H9 (cell line): ENCODE measurements at regions not wholly inside any gene's neighbourhood (a gene's known extent, or its start where the extent isn't known, plus 50 kb on each side); places are given as distances from the start of the nearest gene placed in this dataset.

Experiments
- DNase-seq: peaks from one replicate; pipeline ENCODE4 v3.0.0-alpha.2; 2017
- H2AFZ ChIP-seq: one replicate; pipeline ENCODE4 v1.6.1; 2013; ENCODE audit warnings: mild to moderate bottlenecking, low read length, control low read depth, moderate library complexity
- H2AK5ac ChIP-seq: 2 replicates; pipeline ENCODE4 v1.6.1; 2013; ENCODE audit warnings: low read length, control low read depth, mixed read lengths; ENCODE audit not compliant: insufficient read length
- H2BK120ac ChIP-seq: one replicate; pipeline ENCODE4 v1.6.1; 2013; ENCODE audit warnings: low read depth, mild to moderate bottlenecking, low read length, control low read depth, inconsistent platforms; ENCODE audit not compliant: poor library complexity, severe bottlenecking
- H2BK12ac ChIP-seq: 2 replicates; pipeline ENCODE4 v1.6.1; 2013; ENCODE audit warnings: low read length, control low read depth, mixed read lengths, low read depth; ENCODE audit not compliant: insufficient read length
- H2BK15ac ChIP-seq: 2 replicates; pipeline ENCODE4 v1.6.1; 2013; ENCODE audit warnings: low read depth, low read length, control low read depth
- H2BK20ac ChIP-seq: one replicate; pipeline ENCODE4 v1.6.1; 2013; ENCODE audit warnings: low read depth, mild to moderate bottlenecking, low read length, control low read depth, inconsistent platforms; ENCODE audit not compliant: poor library complexity, severe bottlenecking
- H2BK5ac ChIP-seq: 2 replicates; pipeline ENCODE4 v1.6.1; 2013; ENCODE audit warnings: low read length, control low read depth, mixed read lengths; ENCODE audit not compliant: insufficient read length
- H3K14ac ChIP-seq: 2 replicates; pipeline ENCODE4 v1.6.1; 2013; ENCODE audit warnings: low read length, control low read depth; ENCODE audit not compliant: insufficient read depth
- H3K18ac ChIP-seq: 2 replicates; pipeline ENCODE4 v1.6.1; 2013; ENCODE audit warnings: low read depth, mild to moderate bottlenecking, mixed read lengths, low read length, control low read depth; ENCODE audit not compliant: insufficient read length
- H3K23ac ChIP-seq: 2 replicates; pipeline ENCODE4 v1.6.1; 2013; ENCODE audit warnings: low read length, control low read depth, mixed read lengths, low read depth; ENCODE audit not compliant: insufficient read length
- H3K23me2 ChIP-seq: 2 replicates; pipeline ENCODE4 v1.6.1; 2013; ENCODE audit warnings: low read depth, mild to moderate bottlenecking, mixed read lengths, low read length, control low read depth; ENCODE audit not compliant: insufficient read length, poor library complexity, severe bottlenecking
- H3K27ac ChIP-seq: 2 replicates; pipeline ENCODE4 v1.5.1; 2013; ENCODE audit warnings: low read length, control low read depth, mixed read lengths, low read depth; ENCODE audit not compliant: insufficient read length
- H3K27me3 ChIP-seq: 2 replicates; pipeline ENCODE4 v1.6.1; 2013; ENCODE audit warnings: low read length, control low read depth, inconsistent platforms; ENCODE audit not compliant: insufficient read depth
- H3K4ac ChIP-seq: 2 replicates; pipeline ENCODE4 v1.6.1; 2013; ENCODE audit warnings: low read depth, mild to moderate bottlenecking, control low read depth, inconsistent platforms, low read length, moderate library complexity
- H3K4me1 ChIP-seq: 2 replicates; pipeline ENCODE4 v1.6.1; 2013; ENCODE audit warnings: low read length, control low read depth, inconsistent platforms; ENCODE audit not compliant: insufficient read depth
- H3K4me2 ChIP-seq: 2 replicates; pipeline ENCODE4 v1.6.1; 2013; ENCODE audit warnings: low read length, control low read depth, mixed read lengths; ENCODE audit not compliant: insufficient read length, insufficient read depth
- H3K56ac ChIP-seq: 2 replicates; pipeline ENCODE4 v1.6.1; 2013; ENCODE audit warnings: low read depth, mild to moderate bottlenecking, mixed read lengths, low read length, control low read depth; ENCODE audit not compliant: insufficient read length
- H3K79me1 ChIP-seq: 2 replicates; pipeline ENCODE4 v1.6.1; 2013; ENCODE audit warnings: low read depth, mild to moderate bottlenecking, moderate library complexity, low read length, control low read depth, inconsistent platforms; ENCODE audit not compliant: insufficient read depth, poor library complexity, severe bottlenecking
- H3K79me2 ChIP-seq: 2 replicates; pipeline ENCODE4 v1.6.1; 2013; ENCODE audit warnings: low read length, control low read depth, inconsistent platforms; ENCODE audit not compliant: insufficient read depth
- H3K9ac ChIP-seq: 2 replicates; pipeline ENCODE4 v1.6.1; 2013; ENCODE audit warnings: low read length, control low read depth, mixed read lengths; ENCODE audit not compliant: insufficient read length; ENCODE audit errors: extremely low read depth
- H3K9me3 ChIP-seq: one replicate; pipeline ENCODE4 v1.6.1; 2013; ENCODE audit warnings: low read depth, low read length, inconsistent platforms; ENCODE audit not compliant: control insufficient read depth
- H3T11ph ChIP-seq: one replicate; pipeline ENCODE4 v1.6.1; 2013; ENCODE audit warnings: mild to moderate bottlenecking, low read length, control low read depth, inconsistent platforms
- H4K20me1 ChIP-seq: one replicate; pipeline ENCODE4 v1.6.1; 2013; ENCODE audit not compliant: control insufficient read depth, insufficient read length, insufficient read depth
- H4K5ac ChIP-seq: 2 replicates; pipeline ENCODE4 v1.6.1; 2013; ENCODE audit warnings: low read depth, mild to moderate bottlenecking, mixed read lengths, low read length, control low read depth; ENCODE audit not compliant: insufficient read length
- H4K8ac ChIP-seq: replicated peaks from 2 replicates; pipeline ENCODE4 v1.6.1; 2013; ENCODE audit warnings: low read length, control low read depth, mixed read lengths, low read depth; ENCODE audit not compliant: insufficient read length
- H4K91ac ChIP-seq: 2 replicates; pipeline ENCODE4 v1.6.1; 2013; ENCODE audit warnings: low read depth, mild to moderate bottlenecking, moderate library complexity, mixed read lengths, low read length, control low read depth; ENCODE audit not compliant: insufficient read length
- H3K27ac Mint-ChIP-seq, 3 experiments: 2 replicates in 2 of 3; 3 replicates in 1 of 3; pipeline ENCODE4 v1.8.0; 2020 to 2021; ENCODE audit warnings: mixed read lengths in 3 of 3, mild to moderate bottlenecking in 1 of 3, moderate library complexity in 1 of 3
- H3K27me3 Mint-ChIP-seq: 2 replicates; pipeline ENCODE4 v1.8.0; 2021; ENCODE audit warnings: low read depth, mild to moderate bottlenecking, moderate library complexity, mixed read lengths
- H3K36me3 Mint-ChIP-seq, 3 experiments: 2 replicates in 2 of 3; 3 replicates in 1 of 3; pipeline ENCODE4 v1.8.0; 2020 to 2021; ENCODE audit warnings: low read depth in 3 of 3, mixed read lengths in 3 of 3; ENCODE audit not compliant: insufficient read depth in 1 of 3
- H3K4me1 Mint-ChIP-seq, 2 experiments: 2 replicates each; pipeline ENCODE4 v1.8.0; 2020; ENCODE audit warnings: mixed read lengths in 2 of 2
- H3K4me3 Mint-ChIP-seq, 2 experiments: 2 replicates in 1 of 2; 3 replicates in 1 of 2; pipeline ENCODE4 v1.8.0; 2020 to 2021; ENCODE audit warnings: mild to moderate bottlenecking in 2 of 2, mixed read lengths in 2 of 2, moderate library complexity in 1 of 2
- H3K9me3 Mint-ChIP-seq, 2 experiments: 2 replicates in 1 of 2; 3 replicates in 1 of 2; pipeline ENCODE4 v1.8.0; 2020; ENCODE audit warnings: mild to moderate bottlenecking in 2 of 2, mixed read lengths in 2 of 2, moderate library complexity in 1 of 2
- CTCF ChIP-seq: fragments of 200-600 bp; sonication (generic); conservative IDR thresholded peaks from 3 replicates; pipeline ENCODE4 v1.8.0; 2021; ENCODE audit warnings: antibody characterized with exemption, mild to moderate bottlenecking
- whole genome bisulfite sequencing: extraction: QIAGEN DNeasy Blood & Tissue Kit; methylation state at CpG from one replicate; pipeline ENCODE4 v1.1.7; 2013; ENCODE audit warnings: missing lambda C conversion rate, low lambda C conversion rate, mixed read lengths; ENCODE audit not compliant: insufficient read length; ENCODE audit errors: extremely low coverage; 5-methylcytosine and 5-hydroxymethylcytosine counted together

GRCh38 chr5:58115811-58116210 lies 344.1 kb downstream of the PLK2 start:
- no peaks in the 10 kb centered on the region; the same call in 1 of the 2 replicates for H3K27me3 Mint-ChIP-seq
- Histone ChIP-seq H4K5ac (no peak overlapping the region), H3K14ac (no peak overlapping the region), H2BK15ac (no peak overlapping the region), H3K27ac (no peak overlapping the region), H2BK5ac (no peak overlapping the region), H3K9me3 (no peaks in the 10 kb centered on the region), H3K9ac (no peak overlapping the region), H2AK5ac (no peak overlapping the region), H3K79me1 (no peaks in the 10 kb centered on the region), H2BK12ac (no peak overlapping the region), H2BK120ac (no peak overlapping the region), H3K4me1 (no peaks in the 10 kb centered on the region), H3K56ac (no peak overlapping the region), H3K23me2 (no peaks in the 10 kb centered on the region), H3K27me3 (no peaks in the 10 kb centered on the region), H4K8ac (no peak overlapping the region), H3K4me2 (no peak overlapping the region), H3K4ac (no peak overlapping the region), H4K91ac (no peak overlapping the region), H2BK20ac (no peak overlapping the region), H3T11ph (no peak overlapping the region), H3K23ac (no peak overlapping the region), H2AFZ (no peak overlapping the region), H4K20me1 (no peaks in the 10 kb centered on the region), H3K79me2 (no peaks in the 10 kb centered on the region), H3K18ac (no peak overlapping the region)
- H3K36me3 Mint-ChIP-seq = no peaks in the 10 kb centered on the region; a peak in 1 of 7 replicates
- H3K4me3 Mint-ChIP-seq = no peak overlapping the region
- no peaks in the 10 kb centered on the region for H3K9me3 Mint-ChIP-seq
- no peak overlapping the region for H3K27ac Mint-ChIP-seq
- no peak for DNase-seq
- H3K4me1 Mint-ChIP-seq = no peaks in the 10 kb centered on the region; a peak in 1 of 4 replicates
- no peak for TF ChIP-seq CTCF
- WGBS = no CpG with 5 or more reads among the region's 1 CpG
